Suprapubic skin (tissue), 4 donors: ENCODE measurements at regions not wholly inside any gene's neighbourhood (a gene's known extent, or its start where the extent isn't known, plus 50 kb on each side); places are given as distances from the start of the nearest gene placed in this dataset.

Experiments
- CTCF ChIP-seq, 2 donors: fragments of 200-600 bp in 1 of 2; fragments of 450-650 bp in 1 of 2; sonication (generic) in 1 of 2; IDR thresholded peaks; one replicate each; pipeline ENCODE4 v1.5.1; 2016 to 2019; ENCODE audit warnings: antibody characterized with exemption in 2 of 2, mild to moderate bottlenecking in 1 of 2, moderate library complexity in 1 of 2
- POLR2A ChIP-seq, 2 donors: fragments of 450-650 bp; IDR thresholded peaks; one replicate each; pipeline ENCODE4 v1.6.1; 2017; ENCODE audit warnings: antibody characterized with exemption in 2 of 2, mild to moderate bottlenecking in 2 of 2, moderate library complexity in 2 of 2
- POLR2AphosphoS5 ChIP-seq, 3 donors: sonication (generic); formaldehyde crosslinking; IDR thresholded peaks; one replicate each; pipeline ENCODE4 v1.6.1; 2017; ENCODE audit warnings: antibody characterized with exemption in 3 of 3

- TF ChIP-seq CTCF (IDR thresholded peaks at IDR 0.05) (no peak), POLR2AphosphoS5 (IDR thresholded peaks at IDR 0.05) (no peak), POLR2A (IDR thresholded peaks at IDR 0.05) (no peak)
These were observed 610.5 kb upstream of the ITGA1 start for GRCh38 chr5:52177193-52177592.
